AG10803 (cell line): ENCODE measurements at regions not wholly inside any gene's neighbourhood (a gene's known extent, or its start where the extent isn't known, plus 50 kb on each side); places are given as distances from the start of the nearest gene placed in this dataset.

Source experiments
- DNase-seq: peaks from one replicate; pipeline ENCODE4 v3.0.0; 2010; ENCODE audit warnings: low read depth
- H3K4me3 ChIP-seq: 2 replicates; pipeline ENCODE4 v1.5.1; 2011; ENCODE audit warnings: mild to moderate bottlenecking, low read length, control low read depth
- TF ChIP-seq, protein P1 (sequence below): conservative IDR thresholded peaks from 2 replicates; pipeline ENCODE4 v1.5.1; 2011; ENCODE audit warnings: mild to moderate bottlenecking, low read length, control low read depth, inconsistent platforms

DNA sequence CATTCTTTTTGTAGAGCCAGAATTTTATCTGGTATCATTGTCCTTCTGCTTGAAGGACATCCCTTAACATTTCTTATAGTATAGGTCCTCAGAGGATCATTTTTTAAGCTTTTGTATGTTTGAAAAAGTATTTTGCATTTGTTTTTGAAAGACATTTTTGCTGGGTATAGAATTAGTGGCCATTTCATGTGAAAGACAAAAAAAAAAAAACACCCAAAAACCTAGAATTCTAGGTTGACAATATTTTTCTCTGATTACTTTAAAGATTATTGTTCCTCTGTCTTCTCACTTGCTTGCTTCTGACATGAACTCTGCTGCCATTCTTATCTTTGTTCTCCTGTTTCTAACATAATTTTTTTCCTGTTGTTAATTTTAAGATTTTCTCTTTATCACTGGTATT is 75.7 kb upstream of the SLC22A16 start:
- TF ChIP-seq, protein P1, sequence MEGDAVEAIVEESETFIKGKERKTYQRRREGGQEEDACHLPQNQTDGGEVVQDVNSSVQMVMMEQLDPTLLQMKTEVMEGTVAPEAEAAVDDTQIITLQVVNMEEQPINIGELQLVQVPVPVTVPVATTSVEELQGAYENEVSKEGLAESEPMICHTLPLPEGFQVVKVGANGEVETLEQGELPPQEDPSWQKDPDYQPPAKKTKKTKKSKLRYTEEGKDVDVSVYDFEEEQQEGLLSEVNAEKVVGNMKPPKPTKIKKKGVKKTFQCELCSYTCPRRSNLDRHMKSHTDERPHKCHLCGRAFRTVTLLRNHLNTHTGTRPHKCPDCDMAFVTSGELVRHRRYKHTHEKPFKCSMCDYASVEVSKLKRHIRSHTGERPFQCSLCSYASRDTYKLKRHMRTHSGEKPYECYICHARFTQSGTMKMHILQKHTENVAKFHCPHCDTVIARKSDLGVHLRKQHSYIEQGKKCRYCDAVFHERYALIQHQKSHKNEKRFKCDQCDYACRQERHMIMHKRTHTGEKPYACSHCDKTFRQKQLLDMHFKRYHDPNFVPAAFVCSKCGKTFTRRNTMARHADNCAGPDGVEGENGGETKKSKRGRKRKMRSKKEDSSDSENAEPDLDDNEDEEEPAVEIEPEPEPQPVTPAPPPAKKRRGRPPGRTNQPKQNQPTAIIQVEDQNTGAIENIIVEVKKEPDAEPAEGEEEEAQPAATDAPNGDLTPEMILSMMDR: no peak
- DNase-seq: no peak
- no peak overlapping the region for H3K4me3 ChIP-seq

DNA sequence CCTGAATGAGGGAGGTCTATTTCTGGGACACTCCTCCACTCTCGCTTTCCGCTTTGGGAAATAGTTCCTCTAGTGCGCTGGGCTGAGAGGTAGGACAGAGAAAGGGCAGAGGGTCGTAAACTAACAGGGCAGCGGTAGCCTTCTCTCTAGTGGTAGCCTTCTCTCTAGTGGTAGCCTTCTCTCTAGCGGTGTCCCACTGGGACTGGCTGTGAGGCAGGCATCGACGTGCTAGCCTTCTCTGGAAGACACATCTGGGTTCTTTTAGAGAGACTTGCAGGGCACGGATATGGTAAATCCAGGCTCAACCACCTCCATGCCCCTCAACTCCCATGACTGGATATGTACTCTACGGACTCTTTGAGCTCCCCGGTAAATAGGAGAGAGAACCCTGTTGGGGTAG is 74.7 kb upstream of the SLC22A16 start:
- no peak overlapping the region for H3K4me3 ChIP-seq
- no peak for DNase-seq
- TF ChIP-seq, protein P1: no peak

DNA sequence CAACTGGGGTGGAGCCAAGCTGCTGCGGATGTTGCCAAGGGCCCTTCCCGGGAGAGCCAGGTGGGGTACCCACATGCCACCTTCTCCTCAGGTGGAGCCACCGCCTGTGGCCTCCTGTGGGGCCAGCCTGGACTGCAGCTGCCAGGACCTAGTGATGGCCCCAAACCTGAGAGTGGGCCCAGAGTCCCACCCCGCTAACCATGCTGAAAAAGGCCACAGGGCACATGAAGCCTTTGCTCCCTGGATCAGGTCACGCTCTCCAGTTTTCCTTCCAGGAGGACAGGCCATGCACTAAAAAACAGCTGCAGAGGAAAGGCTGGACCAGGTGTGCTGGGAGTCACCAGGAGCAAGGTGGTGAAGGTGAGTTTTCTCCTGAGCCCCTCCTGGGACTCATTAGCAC is 73.9 kb upstream of the SLC22A16 start:
- no peak for DNase-seq
- TF ChIP-seq, protein P1: no peak
- H3K4me3 ChIP-seq: no peak overlapping the region

DNA sequence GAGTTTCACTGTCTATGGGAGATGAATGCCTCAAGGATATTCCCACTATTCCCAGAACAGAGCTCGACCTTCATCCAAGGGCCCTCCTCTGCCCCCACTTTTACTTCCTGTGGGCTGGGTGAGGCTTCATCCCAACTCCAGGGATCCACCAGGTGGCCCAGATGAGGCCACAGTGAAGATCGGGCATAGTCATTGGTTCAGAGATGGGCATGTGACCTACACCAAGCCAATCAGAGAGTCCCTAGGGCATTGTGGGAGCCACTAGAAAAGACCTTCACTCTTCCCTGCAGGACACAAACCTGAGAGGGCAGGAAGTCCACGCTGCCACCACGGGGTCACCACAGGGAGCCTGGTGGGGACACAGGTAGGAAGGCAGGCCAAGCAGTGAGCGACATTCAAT is 72.9 kb upstream of the SLC22A16 start:
- TF ChIP-seq, protein P1: no peak
- no peak overlapping the region for H3K4me3 ChIP-seq
- no peak for DNase-seq

DNA sequence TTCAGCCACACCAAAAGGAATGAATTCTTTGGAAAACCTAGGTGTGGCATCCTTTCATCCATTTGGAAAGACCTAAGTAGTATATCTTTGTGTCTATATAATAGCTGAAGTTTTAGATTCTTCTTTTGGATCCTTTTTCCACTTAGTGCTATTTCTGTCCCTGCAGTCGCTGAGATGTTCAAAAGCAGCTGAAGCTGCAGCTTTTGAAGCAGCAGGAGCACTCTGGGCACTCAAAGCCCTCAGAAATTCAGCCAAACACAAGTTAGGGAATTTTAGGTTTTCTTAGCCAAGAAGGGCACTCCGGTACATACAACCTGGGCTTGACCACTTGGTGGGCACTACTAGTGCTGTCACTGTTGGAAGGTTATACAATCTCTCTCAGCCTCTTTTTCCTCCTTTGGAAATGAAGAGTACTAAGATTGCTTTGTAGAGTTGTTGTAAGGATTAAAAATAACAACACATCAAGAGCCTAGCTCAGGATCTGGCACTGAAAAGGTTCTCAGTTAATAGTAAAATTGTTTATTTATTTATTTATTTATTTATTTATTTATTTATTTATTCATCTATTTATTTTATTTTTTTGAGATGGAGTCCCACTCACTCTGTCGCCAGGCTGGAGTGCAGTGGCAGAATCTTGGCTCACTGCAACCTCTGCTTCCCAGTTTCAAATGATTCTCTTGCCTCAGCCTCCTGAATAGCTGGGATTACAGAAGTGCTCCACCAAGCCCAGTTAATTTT is 71.9 kb upstream of the SLC22A16 start:
- TF ChIP-seq, protein P1: no peak
- DNase-seq: no peak
- H3K4me3 ChIP-seq: no peak overlapping the region

DNA sequence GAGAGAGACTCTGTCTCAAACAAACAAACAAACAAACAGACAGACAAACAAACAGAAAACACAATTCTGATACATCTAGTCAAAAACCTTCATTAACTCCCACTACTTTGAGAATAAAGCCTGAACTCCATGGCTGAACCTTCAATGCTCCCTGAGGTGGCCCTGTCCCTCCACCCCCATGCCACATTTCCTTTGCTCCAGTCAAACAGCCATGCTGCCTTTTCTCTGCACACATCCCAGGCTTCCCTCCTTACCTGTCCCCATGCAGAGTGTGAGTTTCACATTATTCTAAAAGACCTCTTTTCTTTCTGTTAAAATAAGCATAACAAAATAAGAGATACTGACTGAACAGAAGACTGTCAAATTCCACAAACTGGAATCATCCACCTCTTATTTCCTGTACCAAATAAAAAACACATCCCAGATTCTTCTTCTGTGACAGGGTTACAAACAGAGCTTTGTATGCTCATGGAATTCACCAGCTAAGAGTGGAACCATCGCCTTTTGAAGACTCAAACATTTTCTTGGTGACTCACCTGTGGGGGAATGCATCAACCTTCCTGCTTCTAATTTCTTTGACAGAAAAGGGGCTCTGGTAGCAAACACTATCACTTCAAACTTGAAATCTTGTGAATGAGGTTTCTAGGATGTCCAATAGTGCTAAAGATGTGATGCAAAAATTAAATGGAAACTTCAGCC is 71.0 kb upstream of the SLC22A16 start:
- peak; percentile 67 for DNase-seq
- H3K4me3 ChIP-seq: no peak overlapping the region
- TF ChIP-seq, protein P1: no peak
